Osteoblast (primary cell): ENCODE measurements at regions not wholly inside any gene's neighbourhood (a gene's known extent, or its start where the extent isn't known, plus 50 kb on each side); places are given as distances from the start of the nearest gene placed in this dataset.

Experiments
- DNase-seq: peaks from one replicate; pipeline ENCODE4 v3.0.0; 2011; ENCODE audit warnings: low spot score, mixed read lengths; ENCODE audit not compliant: insufficient read length; ENCODE audit errors: missing footprints
- H2AFZ ChIP-seq: 2 replicates; pipeline ENCODE4 v1.6.0; 2011; ENCODE audit warnings: mild to moderate bottlenecking, low read length
- H3K27ac ChIP-seq: 2 replicates; pipeline ENCODE4 v1.5.1; 2011; ENCODE audit warnings: mild to moderate bottlenecking, low read depth, low read length, moderate library complexity
- H3K27me3 ChIP-seq: 2 replicates; pipeline ENCODE4 v1.6.0; 2012; ENCODE audit warnings: mild to moderate bottlenecking, control low read depth, inconsistent platforms, low read length, moderate library complexity; ENCODE audit not compliant: insufficient read depth
- H3K36me3 ChIP-seq: 2 replicates; pipeline ENCODE4 v1.5.1; 2011; ENCODE audit warnings: mild to moderate bottlenecking, low read length, control low read depth, moderate library complexity; ENCODE audit not compliant: insufficient read depth
- H3K4me1 ChIP-seq: 2 replicates; pipeline ENCODE4 v1.5.1; 2011; ENCODE audit warnings: mild to moderate bottlenecking, low read length, control low read depth, moderate library complexity; ENCODE audit not compliant: insufficient read depth
- H3K4me2 ChIP-seq: 2 replicates; pipeline ENCODE4 v1.6.0; 2011; ENCODE audit warnings: mild to moderate bottlenecking, low read length; ENCODE audit not compliant: insufficient read depth
- H3K4me3 ChIP-seq: fragments of 200-600 bp; sonication (generic); 3 replicates; pipeline ENCODE4 v1.5.1; 2012; ENCODE audit warnings: mild to moderate bottlenecking, low read length, inconsistent platforms; ENCODE audit not compliant: insufficient read depth
- H3K79me2 ChIP-seq: 2 replicates; pipeline ENCODE4 v1.6.0; 2012; ENCODE audit warnings: mild to moderate bottlenecking, low read length, control low read depth, inconsistent platforms; ENCODE audit not compliant: insufficient read depth
- H3K9me3 ChIP-seq: 2 replicates; pipeline ENCODE4 v1.5.1; 2011; ENCODE audit warnings: low read depth, low read length, control low read depth
- H4K20me1 ChIP-seq: 2 replicates; pipeline ENCODE4 v1.6.0; 2012; ENCODE audit warnings: mild to moderate bottlenecking, low read length, control low read depth; ENCODE audit not compliant: insufficient read depth
- CTCF ChIP-seq: IDR thresholded peaks from 2 replicates; pipeline ENCODE4 v1.5.1; 2011; ENCODE audit warnings: mild to moderate bottlenecking, low read depth, low read length, moderate library complexity; ENCODE audit errors: extremely low read depth

GRCh38 chr6:166768761-166769160 lies 141.7 kb upstream of the RPS6KA2 start:
- Histone ChIP-seq H2AFZ (no peak overlapping the region), H3K79me2 (no peaks in the 10 kb centered on the region), H3K27ac (no peak overlapping the region), H3K27me3 (peaks cover 10% of the 10 kb centered on the region), H3K9me3 (no peaks in the 10 kb centered on the region), H3K36me3 (no peaks in the 10 kb centered on the region), H3K4me2 (no peak overlapping the region), H3K4me1 (no peaks in the 10 kb centered on the region), H4K20me1 (no peaks in the 10 kb centered on the region), H3K4me3 (no peak overlapping the region)
- TF ChIP-seq CTCF, result no peak
- DNase-seq, result no peak

- TF ChIP-seq CTCF, result no peak
- Histone ChIP-seq H3K9me3 (no peaks in the 10 kb centered on the region), H3K79me2 (no peaks in the 10 kb centered on the region), H3K27me3 (peaks cover 10% of the 10 kb centered on the region), H3K4me2 (no peak overlapping the region), H3K4me1 (no peaks in the 10 kb centered on the region), H2AFZ (no peak overlapping the region), H3K36me3 (no peaks in the 10 kb centered on the region), H3K27ac (no peak overlapping the region), H3K4me3 (no peak overlapping the region), H4K20me1 (no peaks in the 10 kb centered on the region)
- no peak for DNase-seq
Measured at GRCh38 chr6:166767230-166767629, 140.2 kb upstream of the RPS6KA2 start.

DNA sequence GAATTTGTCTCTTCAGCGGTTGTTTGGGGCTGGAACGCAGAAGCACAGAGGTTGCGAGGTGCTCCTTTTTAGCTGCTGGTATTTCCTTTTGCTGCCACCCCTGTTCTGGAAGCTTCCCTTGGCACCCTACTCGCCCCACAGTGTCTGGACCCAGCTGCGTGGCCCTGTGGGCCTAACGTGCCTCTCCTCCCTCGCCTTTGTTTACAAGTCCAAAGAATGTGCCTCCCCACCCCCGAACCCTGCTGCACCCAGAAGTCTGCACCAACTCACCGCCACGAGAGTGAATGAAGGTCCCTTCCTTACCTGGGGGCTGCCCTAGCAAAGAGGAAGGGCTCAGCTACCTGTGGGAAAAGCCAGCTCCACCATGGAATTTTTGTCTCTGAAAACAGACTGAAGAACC lies 139.7 kb upstream of the RPS6KA2 start:
- Histone ChIP-seq H4K20me1 (no peaks in the 10 kb centered on the region), H3K79me2 (no peaks in the 10 kb centered on the region), H3K36me3 (no peaks in the 10 kb centered on the region), H3K4me2 (no peak overlapping the region), H3K4me3 (no peak overlapping the region), H3K9me3 (no peaks in the 10 kb centered on the region), H3K27ac (no peak overlapping the region), H3K4me1 (no peaks in the 10 kb centered on the region), H3K27me3 (peaks cover 10% of the 10 kb centered on the region), H2AFZ (no peak overlapping the region)
- no peak for DNase-seq
- no peak for TF ChIP-seq CTCF

DNA sequence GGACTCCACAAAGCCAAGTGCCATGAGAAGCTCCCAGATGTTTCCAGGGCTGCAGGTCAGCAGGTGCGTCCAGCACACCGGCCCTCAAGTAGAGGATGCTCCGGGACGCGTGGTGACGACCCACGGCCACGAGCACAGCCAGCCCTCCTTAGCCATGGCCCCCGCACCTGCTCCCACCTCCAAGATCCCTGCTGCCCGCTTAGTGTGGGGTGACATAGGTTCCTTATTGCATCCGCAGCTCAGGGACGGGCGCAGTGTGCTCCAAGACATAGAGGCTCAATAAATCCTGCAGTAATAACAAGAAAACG lies 138.1 kb upstream of the RPS6KA2 start:
- H3K27me3 ChIP-seq, result peaks cover 8% of the 10 kb centered on the region
- H3K9me3 ChIP-seq, result no peaks in the 10 kb centered on the region
- no peak overlapping the region for H3K27ac ChIP-seq
- no peak for TF ChIP-seq CTCF
- H3K4me1 ChIP-seq, result no peaks in the 10 kb centered on the region
- no peak for DNase-seq
- H2AFZ ChIP-seq, result no peak overlapping the region
- no peaks in the 10 kb centered on the region for H4K20me1 ChIP-seq
- H3K36me3 ChIP-seq, result no peaks in the 10 kb centered on the region
- H3K4me3 ChIP-seq, result no peak overlapping the region
- H3K4me2 ChIP-seq, result no peak overlapping the region
- H3K79me2 ChIP-seq, result no peaks in the 10 kb centered on the region
